ENCODE measurements at regions not wholly inside any gene's neighbourhood (a gene's known extent, or its start where the extent isn't known, plus 50 kb on each side); places are given as distances from the start of the nearest gene placed in this dataset.
"Not testable (repeated sequence)": the region's sequence is repeated elsewhere in the genome, so short reads cannot be mapped to it uniquely, and the experiment has no call there.

DNA sequence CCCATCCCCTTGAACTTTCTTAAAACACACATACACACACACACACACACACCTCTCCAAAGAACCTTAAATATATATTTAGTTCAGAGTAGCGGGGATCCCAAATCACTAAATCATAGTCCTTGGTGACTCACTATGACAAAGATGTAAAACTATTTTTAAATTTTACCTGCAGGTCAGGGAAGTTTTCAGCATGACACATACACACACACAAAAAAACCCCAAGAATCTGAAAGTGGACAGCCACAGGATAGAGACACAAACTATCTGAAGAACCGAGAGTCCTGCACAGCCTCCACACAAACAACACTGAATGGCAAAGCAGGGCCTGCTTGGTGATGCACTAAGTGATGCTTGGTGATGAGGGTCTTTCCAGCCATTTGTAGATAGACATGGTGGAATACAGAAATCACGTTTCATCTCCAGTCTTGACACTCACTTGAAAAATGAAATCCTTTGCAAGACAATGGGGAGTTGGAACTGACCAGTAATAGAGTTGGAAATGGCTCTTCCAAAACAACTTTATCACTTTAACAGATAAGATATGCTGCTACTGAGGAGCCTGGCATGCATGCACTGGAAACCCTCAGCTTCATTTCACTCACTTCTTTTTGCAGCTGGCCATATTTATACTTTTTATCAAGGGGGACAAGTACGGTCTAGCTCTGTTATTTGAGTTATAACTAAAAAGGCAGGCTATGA is 307.3 kb downstream of the RAPGEF2 start:
- ATAC-seq (no peak), DNase-seq (no peak)
- intact Hi-C loops (cut with DNase I, micrococcal nuclease) = no loop called here

DNA sequence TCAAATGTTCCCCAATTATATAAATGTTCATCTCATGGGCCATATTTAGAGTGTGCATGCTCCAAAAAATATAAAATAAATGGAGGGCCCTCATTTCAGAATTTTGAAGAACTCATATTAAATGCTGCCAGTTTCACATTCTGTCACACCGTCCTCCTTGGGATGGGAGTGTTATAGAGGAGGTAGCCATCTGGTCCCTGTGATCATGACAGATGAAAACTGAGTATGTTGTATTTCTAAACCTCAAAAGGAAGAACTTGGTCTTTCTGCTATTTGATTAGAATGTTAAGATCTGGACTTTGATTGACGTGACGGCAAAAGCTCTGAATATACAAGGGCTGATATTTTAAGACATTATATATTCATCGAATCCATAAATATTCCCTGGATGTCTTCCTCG is 308.0 kb downstream of the RAPGEF2 start:
- ATAC-seq = no peak
- intact Hi-C loops (cut with DNase I, micrococcal nuclease) = no loop called here
- DNase-seq = no peak

DNA sequence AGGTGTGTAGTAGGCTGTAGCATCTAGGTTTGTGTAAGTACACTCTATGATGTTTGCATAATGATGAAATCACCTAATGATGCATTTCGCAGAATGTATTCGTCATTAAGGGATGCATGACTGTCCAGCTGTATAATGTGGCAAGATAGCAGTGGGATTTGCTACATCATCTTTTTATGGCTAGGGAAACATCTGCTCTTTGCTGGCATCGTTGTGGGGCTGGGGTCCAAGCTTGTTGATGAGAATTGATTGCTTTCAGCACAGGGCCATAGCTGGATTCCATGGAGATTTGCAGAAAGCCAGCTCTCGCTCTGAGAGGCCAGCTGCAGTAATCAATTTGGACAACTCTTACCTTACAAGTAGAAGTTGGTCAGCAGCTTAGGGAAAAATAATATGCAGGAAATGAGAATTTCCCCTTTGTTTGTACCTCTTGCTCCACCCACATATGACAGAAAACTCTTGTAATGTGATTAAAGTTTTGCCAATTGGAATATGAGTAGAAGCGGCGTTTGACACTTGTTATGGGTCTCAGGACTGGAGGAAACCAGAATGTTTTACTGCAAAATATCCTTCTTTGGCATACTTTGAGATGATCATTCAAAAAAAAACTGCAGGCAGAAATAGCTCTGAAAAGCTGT is 310.5 kb downstream of the RAPGEF2 start:
- ATAC-seq = no peak
- intact Hi-C loops (cut with DNase I, micrococcal nuclease) = no loop called here
- DNase-seq = no peak

DNA sequence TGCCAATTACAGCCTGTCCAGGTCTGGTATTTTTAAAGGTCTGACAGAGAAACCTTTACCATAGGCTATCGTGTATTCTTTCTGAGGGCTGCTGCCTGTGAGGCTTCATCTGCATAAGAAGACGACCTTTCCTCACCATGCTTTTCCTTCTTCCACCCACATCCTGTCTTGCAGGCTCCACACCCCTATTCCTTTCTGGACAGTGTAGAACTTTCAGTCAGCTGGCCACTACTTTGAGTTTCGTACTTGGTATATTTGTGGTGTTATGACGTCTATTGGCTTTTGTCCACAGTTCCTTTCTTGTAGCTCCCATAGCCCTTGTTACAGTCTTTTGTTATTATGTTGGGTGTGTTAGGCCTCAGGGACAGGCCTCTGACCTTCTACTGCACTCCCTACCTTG is 311.4 kb downstream of the RAPGEF2 start:
- intact Hi-C loops (cut with DNase I, micrococcal nuclease) = no loop called here
- no peak for DNase-seq
- ATAC-seq = no peak

GRCh38 chr4:159416073-159416472 is 313.2 kb downstream of the RAPGEF2 start:
- no peak for DNase-seq
- no peak for ATAC-seq
- intact Hi-C loops (cut with DNase I, micrococcal nuclease) = no loop called here

DNA sequence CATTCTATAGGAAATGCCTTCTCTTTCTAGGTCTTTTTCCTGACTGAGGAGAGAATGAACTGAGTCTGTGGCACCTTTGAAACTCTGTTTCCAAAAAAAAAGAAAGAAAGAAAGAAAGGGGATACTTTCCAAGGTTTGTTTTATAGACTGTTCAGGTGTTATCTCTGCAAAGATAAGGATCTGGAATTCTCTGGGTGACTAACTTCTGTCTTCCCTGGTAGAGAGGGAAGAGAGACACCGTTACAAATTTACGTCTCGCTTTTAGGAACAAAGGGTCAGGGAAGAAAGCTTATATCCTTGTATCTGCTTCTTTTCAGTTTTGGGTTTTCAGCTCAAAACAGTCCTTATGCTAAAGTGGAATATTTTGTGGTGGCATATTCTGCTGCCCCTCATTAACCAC is 314.1 kb downstream of the RAPGEF2 start:
- intact Hi-C loops (cut with DNase I, micrococcal nuclease) = no loop called here
- no peak for ATAC-seq

DNA sequence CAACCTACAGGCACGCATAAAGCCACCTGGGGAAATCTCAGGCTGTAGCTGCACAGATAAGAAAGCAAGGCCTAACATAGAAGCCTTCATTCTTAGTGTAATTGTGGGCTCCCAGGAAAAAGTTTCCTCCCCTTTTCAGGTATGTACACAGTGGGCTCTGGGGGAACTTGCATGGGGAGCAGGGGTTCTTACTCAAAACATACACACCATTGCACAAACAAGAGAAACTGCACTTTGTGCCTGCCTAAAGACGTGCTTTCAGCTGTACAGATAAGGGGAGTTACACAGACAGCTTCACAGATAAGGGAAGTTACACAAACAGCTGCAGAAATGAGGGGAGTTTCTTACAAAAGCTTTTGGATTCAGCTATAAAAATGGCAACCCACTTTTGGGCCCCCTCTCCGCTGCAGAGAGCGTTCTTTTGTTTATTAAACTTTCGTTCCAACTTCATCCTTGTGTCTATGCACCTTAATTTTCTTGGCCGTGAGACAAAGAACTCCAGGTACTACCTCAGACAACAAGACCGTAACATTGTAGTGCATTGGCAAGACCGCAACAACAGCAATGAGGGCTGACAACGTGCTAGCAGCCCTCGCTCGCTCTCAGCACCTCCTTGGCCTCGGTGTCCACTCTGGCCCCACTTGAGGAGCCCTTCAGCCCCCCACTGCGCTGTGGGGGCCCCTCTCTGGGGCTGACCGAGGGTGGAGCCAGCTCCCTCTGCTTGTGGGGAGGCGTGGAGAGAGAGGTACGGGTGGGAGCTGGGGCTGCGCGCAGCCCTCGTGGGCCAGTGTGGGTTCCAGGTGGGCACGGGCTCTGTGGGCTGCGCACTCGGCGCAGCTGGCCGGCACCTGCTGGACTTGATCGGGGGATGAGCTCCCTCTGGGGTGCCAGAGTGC is 317.5 kb downstream of the RAPGEF2 start:
- intact Hi-C loops (cut with DNase I, micrococcal nuclease) = no loop called here
- DNase-seq (no peak), ATAC-seq (no peak)

More for the DNA sequence above, 314.1 kb downstream of the RAPGEF2 start:
- DNase-seq = no peak

DNA sequence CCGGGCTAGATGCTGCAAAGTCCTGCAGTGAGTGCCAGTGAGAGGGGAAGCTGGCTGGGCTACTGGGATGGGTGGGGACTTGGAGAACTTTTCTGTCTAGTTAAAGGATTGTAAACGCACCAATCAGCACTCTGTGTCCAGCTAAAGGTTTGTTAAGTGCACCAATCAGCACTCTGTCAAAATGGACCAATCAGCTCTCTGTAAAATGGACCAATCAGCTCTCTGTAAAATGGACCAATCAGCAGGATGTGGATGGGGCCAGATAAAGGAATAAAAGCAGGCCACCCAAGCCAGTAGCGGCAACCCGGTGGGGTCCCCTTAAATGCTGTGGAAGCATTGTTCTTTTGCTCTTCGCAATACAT is 318.2 kb downstream of the RAPGEF2 start:
- ATAC-seq; intact Hi-C loops (cut with DNase I, micrococcal nuclease); DNase-seq: not testable (repeated sequence)

DNA sequence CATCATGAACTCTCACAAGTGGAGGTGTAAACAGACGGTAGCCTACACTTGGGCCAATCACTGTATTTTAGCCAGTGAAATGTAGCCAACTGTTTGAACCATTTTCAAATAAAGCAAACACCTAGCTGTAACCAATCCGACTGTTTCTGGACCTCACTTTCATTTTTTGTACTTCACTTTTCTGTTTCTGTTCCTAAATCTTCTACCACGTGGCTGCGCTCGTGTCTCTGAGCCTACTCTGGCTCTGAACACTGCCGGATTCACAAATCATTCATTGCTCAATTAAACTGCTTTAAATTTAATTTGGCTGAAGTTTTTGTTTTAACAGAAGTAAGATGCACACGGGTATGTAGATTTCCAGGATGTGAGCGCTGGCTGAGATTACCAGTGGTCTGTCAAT is 319.1 kb downstream of the RAPGEF2 start:
- intact Hi-C loops (cut with DNase I, micrococcal nuclease) = no loop called here
- ATAC-seq = no peak
- no peak for DNase-seq

GRCh38 chr4:159422626-159423025 is 319.7 kb downstream of the RAPGEF2 start:
- intact Hi-C loops (cut with DNase I, micrococcal nuclease) = no loop called here
- ATAC-seq = no peak
- DNase-seq = no peak

DNA sequence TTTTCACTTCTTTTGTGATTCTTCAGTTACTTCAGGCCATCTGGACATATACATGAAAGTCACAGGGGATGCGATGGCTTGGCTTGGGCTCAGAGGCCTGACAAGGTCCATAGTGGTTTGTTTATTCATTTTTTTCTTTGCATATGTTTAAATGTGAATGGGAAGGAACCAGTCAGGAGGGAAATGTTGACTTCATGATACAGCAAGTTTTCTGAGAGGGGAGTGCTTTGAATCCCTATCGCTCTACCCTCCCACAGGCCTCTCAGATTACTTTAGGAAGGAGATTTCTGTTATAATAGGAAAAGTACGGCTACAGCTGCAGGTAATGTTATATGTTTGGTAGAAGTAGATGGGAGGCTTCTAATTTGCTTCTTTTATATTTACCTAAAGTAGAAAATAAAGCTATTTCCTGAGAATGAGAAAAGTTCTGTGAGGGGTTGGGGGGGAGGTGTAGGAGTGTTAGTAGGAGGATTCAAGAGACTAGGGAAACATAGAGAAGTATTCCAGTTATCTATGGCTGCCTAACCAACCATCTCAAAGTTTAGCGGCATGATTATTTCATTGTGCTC is 322.9 kb downstream of the RAPGEF2 start:
- ATAC-seq = no peak
- DNase-seq = no peak
- intact Hi-C loops (cut with DNase I, micrococcal nuclease) = no loop called here

- intact Hi-C loops (cut with DNase I, micrococcal nuclease) = no loop called here
- ATAC-seq (no peak), DNase-seq (no peak)
Measured at GRCh38 chr4:159428293-159428692, 325.4 kb downstream of the RAPGEF2 start.

DNA sequence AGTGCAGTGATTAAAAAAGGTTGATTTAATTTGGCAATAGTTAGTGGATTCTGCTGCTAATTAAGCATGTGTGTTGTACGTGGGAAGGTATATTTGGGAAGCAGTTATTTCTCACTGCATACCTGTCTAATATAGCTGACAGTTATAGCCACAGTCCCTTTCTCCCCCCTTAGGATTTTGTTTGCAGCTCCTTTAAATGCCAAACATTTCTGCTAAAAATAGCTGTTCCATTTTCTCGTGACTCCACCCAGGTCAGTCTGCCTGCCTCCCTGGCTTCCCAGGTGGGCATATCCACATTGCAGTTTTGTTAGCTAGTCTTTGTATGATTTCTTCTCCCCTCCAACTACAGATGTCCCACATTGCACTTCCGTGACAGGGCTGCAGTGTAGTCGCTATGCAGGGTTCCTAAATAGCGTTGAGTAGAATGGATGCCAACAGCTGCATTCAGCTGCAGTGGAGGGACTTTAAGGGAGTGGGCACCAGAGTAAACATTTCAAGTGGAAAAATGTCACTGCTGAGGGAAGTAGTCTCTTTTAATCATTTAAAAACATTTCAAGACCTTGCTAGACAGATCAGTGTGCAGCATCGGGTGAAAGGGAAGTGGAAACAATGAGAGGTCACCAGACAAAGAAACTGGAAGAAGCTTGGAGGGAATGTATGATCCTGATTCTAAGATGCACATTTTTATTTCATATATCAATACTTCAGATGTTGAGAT is 326.3 kb downstream of the RAPGEF2 start:
- ATAC-seq (no peak), DNase-seq (no peak)
- intact Hi-C loops (cut with DNase I, micrococcal nuclease) = no loop called here

DNA sequence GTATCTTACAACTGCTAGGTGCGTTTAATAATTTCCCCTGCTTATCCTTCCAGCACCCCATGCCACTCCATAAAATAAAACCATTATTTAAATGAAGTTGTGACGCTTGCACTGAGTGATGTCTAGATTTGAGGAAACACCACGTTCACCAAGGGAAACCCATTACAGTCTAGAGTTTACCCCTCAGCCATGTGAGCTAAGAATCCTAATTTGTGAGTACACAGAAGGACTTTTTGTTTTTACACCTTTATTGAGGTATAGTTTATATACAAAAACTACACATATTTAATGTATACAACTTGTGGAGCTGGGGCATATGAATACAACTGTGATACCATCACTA is 326.8 kb downstream of the RAPGEF2 start:
- DNase-seq (no peak), ATAC-seq (no peak)
- intact Hi-C loops (cut with DNase I, micrococcal nuclease) = no loop called here

DNA sequence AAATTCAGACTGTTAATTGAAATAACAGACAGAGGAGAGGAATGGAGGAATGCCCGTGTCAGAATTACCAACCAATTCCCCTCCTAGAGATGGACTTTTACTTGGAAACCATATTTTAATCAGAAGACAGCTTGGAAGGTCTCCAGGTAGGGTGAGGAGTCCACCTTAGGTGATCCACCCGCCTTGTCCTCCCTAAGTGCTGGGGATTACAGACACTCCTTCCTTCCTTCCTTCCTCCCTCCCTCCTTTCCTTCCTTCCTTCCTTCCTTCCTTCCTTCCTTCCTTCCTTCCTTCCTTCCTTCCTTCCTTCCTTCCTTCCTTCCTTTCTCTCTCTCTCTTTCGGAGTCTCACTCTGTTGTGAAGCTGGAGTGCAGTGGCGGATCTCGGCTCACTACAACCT is 328.0 kb downstream of the RAPGEF2 start:
- ATAC-seq (no peak), DNase-seq (no peak)
- intact Hi-C loops (cut with DNase I, micrococcal nuclease) = no loop called here

- ATAC-seq (no peak), DNase-seq (no peak)
- intact Hi-C loops (cut with DNase I, micrococcal nuclease) = no loop called here
Measured at GRCh38 chr4:159432436-159432835, 329.6 kb downstream of the RAPGEF2 start.

- no peak for DNase-seq
- intact Hi-C loops (cut with DNase I, micrococcal nuclease) = no loop called here
- no peak for ATAC-seq
Measured at GRCh38 chr4:159433337-159433736, 330.5 kb downstream of the RAPGEF2 start.

GRCh38 chr4:159434114-159434870 is 331.4 kb downstream of the RAPGEF2 start:
- no peak for ATAC-seq
- DNase-seq = no peak
- intact Hi-C loops (cut with DNase I, micrococcal nuclease) = no loop called here

- intact Hi-C loops (cut with DNase I, micrococcal nuclease) = no loop called here
- no peak for DNase-seq
- no peak for ATAC-seq
Measured at GRCh38 chr4:159434871-159435241, 332.0 kb downstream of the RAPGEF2 start.
